HG03045 (cell line): ENCODE measurements at regions not wholly inside any gene's neighbourhood (a gene's known extent, or its start where the extent isn't known, plus 50 kb on each side); places are given as distances from the start of the nearest gene placed in this dataset.

Experiments used
- ATAC-seq: cut with Tn5 transposase; IDR thresholded peaks from one replicate; pipeline ENCODE4 v1.9.1; 2021; ENCODE audit warnings: mild to moderate bottlenecking, moderate library complexity; ENCODE audit not compliant: unreplicated experiment

GRCh38 chr21:16522548-16522947 lies 792.8 kb downstream of the USP25 start:
- no peak for ATAC-seq

GRCh38 chr21:16530656-16531055 lies 800.9 kb downstream of the USP25 start:
- ATAC-seq, result no peak

- ATAC-seq, result no peak
Observed at GRCh38 chr21:16532840-16533239, 803.1 kb downstream of the USP25 start.

GRCh38 chr21:16533692-16534407 lies 804.1 kb downstream of the USP25 start:
- no peak for ATAC-seq

GRCh38 chr21:16534408-16535101 lies 804.8 kb downstream of the USP25 start:
- ATAC-seq, result no peak

GRCh38 chr21:16535102-16535422 lies 805.3 kb downstream of the USP25 start:
- ATAC-seq, result no peak

GRCh38 chr21:16535626-16536025 lies 805.8 kb downstream of the USP25 start:
- ATAC-seq, result no peak

GRCh38 chr21:16536140-16536539 lies 806.4 kb downstream of the USP25 start:
- no peak for ATAC-seq

- no peak for ATAC-seq
Observed at GRCh38 chr21:16536643-16537434, 807.1 kb downstream of the USP25 start.

- ATAC-seq, result no peak
Observed at GRCh38 chr21:16537501-16537900, 807.7 kb downstream of the USP25 start.

GRCh38 chr21:16538405-16538804 lies 808.6 kb downstream of the USP25 start:
- ATAC-seq, result no peak

GRCh38 chr21:16538936-16539440 lies 809.2 kb downstream of the USP25 start:
- no peak for ATAC-seq

GRCh38 chr21:16540966-16541727 lies 811.4 kb downstream of the USP25 start:
- no peak for ATAC-seq

GRCh38 chr21:16550118-16550517 lies 820.3 kb downstream of the USP25 start:
- ATAC-seq, result no peak

- no peak for ATAC-seq
Observed at GRCh38 chr21:16550917-16551741, 821.3 kb downstream of the USP25 start.

GRCh38 chr21:16552880-16553279 lies 823.1 kb downstream of the USP25 start:
- ATAC-seq, result no peak

GRCh38 chr21:16554503-16554902 lies 824.7 kb downstream of the USP25 start:
- ATAC-seq, result no peak

GRCh38 chr21:16563116-16563515 lies 833.3 kb downstream of the USP25 start:
- ATAC-seq, result no peak

GRCh38 chr21:16563795-16564194 lies 834.0 kb downstream of the USP25 start:
- no peak for ATAC-seq

GRCh38 chr21:16568244-16568643 lies 838.5 kb downstream of the USP25 start:
- no peak for ATAC-seq
